IMR-90 (cell line): ENCODE measurements at regions not wholly inside any gene's neighbourhood (a gene's known extent, or its start where the extent isn't known, plus 50 kb on each side); places are given as distances from the start of the nearest gene placed in this dataset.

Experiments used
- ATAC-seq: fragments of 200-7000 bp; cut with Tn5 transposase; 2 replicates; pipeline ENCODE4 v1.9.1; 2020; ENCODE audit warnings: low read depth, mild to moderate bottlenecking, moderate library complexity
- BruUV-seq: library from RNA; stranded (reverse); fragments of 400-500 nt; replicated peaks from 2 replicates; lab custom pipeline; 2021; lab: Mats Ljungman, UMichigan
- CTCF ChIA-PET: fragments of 300-600 bp; formaldehyde crosslinking; extraction: SDS; loops from one replicate; lab custom pipeline; 2021; ENCODE audit warnings: antibody characterized with exemption; lab: Yijun Ruan, JAX
- POLR2A ChIA-PET: fragments of 300-600 bp; sonication (Branson Sonifier 250); formaldehyde crosslinking; loops from one replicate; lab custom pipeline; 2022; ENCODE audit warnings: antibody characterized with exemption; ENCODE audit not compliant: unreplicated experiment; lab: Charles Lee
- DNase-seq: peaks from one replicate; pipeline ENCODE4 v3.0.0; 2013
- H2AFZ ChIP-seq: replicated peaks from 2 replicates; pipeline ENCODE3; 2013; ENCODE audit warnings: low read length, mild to moderate bottlenecking; ENCODE audit not compliant: poor library complexity
- H2AK5ac ChIP-seq: 2 replicates; pipeline ENCODE4 v1.6.1; 2013; ENCODE audit warnings: low read depth, low read length, inconsistent platforms
- H2AK9ac ChIP-seq: replicated peaks from 2 replicates; pipeline ENCODE3; 2013; ENCODE audit warnings: mild to moderate bottlenecking, low read depth, low read length, moderate library complexity; ENCODE audit not compliant: poor library complexity
- H2BK120ac ChIP-seq: 2 replicates; pipeline ENCODE4 v1.6.1; 2013; ENCODE audit warnings: low read depth, low read length, inconsistent platforms
- H2BK15ac ChIP-seq: 3 replicates; pipeline ENCODE4 v1.6.1; 2013; ENCODE audit warnings: low read depth, low read length, inconsistent platforms
- H2BK20ac ChIP-seq: 2 replicates; pipeline ENCODE4 v1.6.1; 2013; ENCODE audit warnings: low read depth, mild to moderate bottlenecking, inconsistent platforms, low read length, moderate library complexity
- H2BK5ac ChIP-seq: 2 replicates; pipeline ENCODE4 v1.6.1; 2013; ENCODE audit warnings: mild to moderate bottlenecking, low read depth, low read length, inconsistent platforms; ENCODE audit not compliant: poor library complexity, severe bottlenecking
- H3K14ac ChIP-seq: replicated peaks from 2 replicates; pipeline ENCODE4 v1.6.1; 2013; ENCODE audit warnings: low read depth, low read length, inconsistent platforms
- H3K18ac ChIP-seq: 2 replicates; pipeline ENCODE4 v1.6.1; 2013; ENCODE audit warnings: low read depth, low read length, control low read depth
- H3K23ac ChIP-seq: 2 replicates; pipeline ENCODE4 v1.6.1; 2013; ENCODE audit warnings: low read depth, low read length, inconsistent platforms
- H3K27ac ChIP-seq: 2 replicates; pipeline ENCODE4 v1.5.1; 2013; ENCODE audit warnings: mild to moderate bottlenecking, control low read depth, low read length; ENCODE audit not compliant: insufficient read depth
- H3K27me3 ChIP-seq: 2 replicates; pipeline ENCODE4 v1.6.1; 2013; ENCODE audit warnings: low read length; ENCODE audit not compliant: control insufficient read depth, insufficient read depth
- H3K36me3 ChIP-seq: 2 replicates; pipeline ENCODE4 v1.6.1; 2013; ENCODE audit warnings: low read length, mixed read lengths; ENCODE audit not compliant: control insufficient read depth, insufficient read depth
- H3K4ac ChIP-seq: 2 replicates; pipeline ENCODE4 v1.6.1; 2013; ENCODE audit warnings: low read depth, low read length, inconsistent platforms
- H3K4me1 ChIP-seq: 2 replicates; pipeline ENCODE4 v1.6.1; 2013; ENCODE audit warnings: low read length, mixed read lengths; ENCODE audit not compliant: control insufficient read depth, insufficient read depth
- H3K4me2 ChIP-seq: 2 replicates; pipeline ENCODE4 v1.6.1; 2013; ENCODE audit warnings: low read depth, mild to moderate bottlenecking, control low read depth, low read length, moderate library complexity
- H3K4me3 ChIP-seq: 2 replicates; pipeline ENCODE4 v1.5.1; 2013; ENCODE audit warnings: low read depth, mild to moderate bottlenecking, control low read depth, low read length, moderate library complexity; ENCODE audit not compliant: insufficient read depth
- H3K56ac ChIP-seq: 2 replicates; pipeline ENCODE4 v1.6.1; 2013; ENCODE audit warnings: low read length, inconsistent platforms; ENCODE audit not compliant: insufficient read depth; ENCODE audit errors: extremely low read depth
- H3K79me1 ChIP-seq, 2 experiments: 2 replicates each; pipeline ENCODE4 v1.6.1; 2013; ENCODE audit warnings: low read length in 2 of 2, inconsistent platforms in 1 of 2, low read depth in 1 of 2
- H3K9ac ChIP-seq: 2 replicates; pipeline ENCODE4 v1.6.1; 2013; ENCODE audit warnings: low read depth, low read length, control low read depth
- H3K9me1 ChIP-seq: 2 replicates; pipeline ENCODE4 v1.6.1; 2013; ENCODE audit warnings: low read length, inconsistent platforms; ENCODE audit not compliant: insufficient read depth
- H3K9me3 ChIP-seq: 2 replicates; pipeline ENCODE4 v1.6.1; 2013; ENCODE audit warnings: low read length; ENCODE audit not compliant: control insufficient read depth, insufficient read depth
- H4K20me1 ChIP-seq: 2 replicates; pipeline ENCODE4 v1.6.1; 2013; ENCODE audit warnings: low read length, inconsistent platforms; ENCODE audit not compliant: insufficient read depth
- H4K5ac ChIP-seq: 2 replicates; pipeline ENCODE4 v1.6.1; 2013; ENCODE audit warnings: mild to moderate bottlenecking, low read depth, low read length, control low read depth
- H4K8ac ChIP-seq, 2 experiments: 2 replicates each; pipeline ENCODE4 v1.6.1; 2013; ENCODE audit warnings: low read depth in 2 of 2, low read length in 2 of 2, control low read depth in 1 of 2, inconsistent platforms in 1 of 2
- H4K91ac ChIP-seq: 2 replicates; pipeline ENCODE4 v1.6.1; 2013; ENCODE audit warnings: low read depth, low read length, inconsistent platforms; ENCODE audit not compliant: insufficient read depth
- BHLHE40 ChIP-seq: fragments of 150-350 bp; IDR thresholded peaks from 2 replicates; pipeline ENCODE4 v1.6.1; 2016; ENCODE audit warnings: mild to moderate bottlenecking, low read depth, low read length
- CEBPB ChIP-seq: IDR thresholded peaks from 2 replicates; pipeline ENCODE4 v1.6.1; 2012; ENCODE audit warnings: low read depth, low read length, improper control_type of control experiment
- ELK1 ChIP-seq: fragments of 150-350 bp; IDR thresholded peaks from 2 replicates; pipeline ENCODE4 v1.6.1; 2016; ENCODE audit warnings: low read depth, mild to moderate bottlenecking, low read length, moderate library complexity, borderline replicate concordance
- FOS ChIP-seq: fragments of 150-350 bp; IDR thresholded peaks from 2 replicates; pipeline ENCODE4 v1.6.1; 2016; ENCODE audit warnings: low read depth, low read length
- MAFK ChIP-seq: IDR thresholded peaks from 2 replicates; pipeline ENCODE4 v1.6.1; 2012; ENCODE audit warnings: low read depth, low read length, improper control_type of control experiment
- MXI1 ChIP-seq: IDR thresholded peaks from 2 replicates; pipeline ENCODE4 v1.6.1; 2012; ENCODE audit warnings: low read depth, mild to moderate bottlenecking, low read length, moderate library complexity, borderline replicate concordance
- RAD21 ChIP-seq: IDR thresholded peaks from 2 replicates; pipeline ENCODE4 v1.6.1; 2012; ENCODE audit warnings: low read length, improper control_type of control experiment
- RCOR1 ChIP-seq: IDR thresholded peaks from 2 replicates; pipeline ENCODE4 v1.6.1; 2012; ENCODE audit warnings: mild to moderate bottlenecking, low read length, improper control_type of control experiment; ENCODE audit not compliant: insufficient replicate concordance
- RFX5 ChIP-seq: IDR thresholded peaks from 2 replicates; pipeline ENCODE4 v1.8.0; 2012; ENCODE audit warnings: low read depth, mild to moderate bottlenecking, low read length, moderate library complexity
- SMC3 ChIP-seq: fragments of 150-350 bp; IDR thresholded peaks from 2 replicates; pipeline ENCODE4 v1.6.1; 2016; ENCODE audit warnings: low read depth, mild to moderate bottlenecking, antibody characterized with exemption, low read length, moderate library complexity
- WGBS, 2 experiments: methylation state at CpG; one replicate each; pipeline versions ENCODE4 v1.1.5 to v1.1.7; 2013; ENCODE audit warnings: missing lambda C conversion rate in 2 of 2; ENCODE audit not compliant: insufficient read length in 1 of 2; ENCODE audit errors: extremely low coverage in 2 of 2; 5-methylcytosine and 5-hydroxymethylcytosine counted together
- dilution Hi-C: fragments of 300-500 bp; cut with HindIII; formaldehyde crosslinking; loops from one replicate; pipeline ENCODE4 v1.14.3; 2018; ENCODE audit warnings: low sequenced_read_pairs; ENCODE audit not compliant: unreplicated experiment
- in situ Hi-C: fragments of 300-500 bp; cut with MboI; formaldehyde crosslinking; loops from 3 replicates; pipeline ENCODE4 v1.14.3; 2019; ENCODE audit warnings: low sequenced_read_pairs, inconsistent platforms, mixed read lengths
- intact Hi-C: fragments of 100-400 bp; cut with micrococcal nuclease; formaldehyde crosslinking; loops from 2 replicates; pipeline ENCODE4 v1.10.0; 2022
- TF ChIP-seq, protein P1 (sequence below): fragments of 150-350 bp; IDR thresholded peaks from 2 replicates; pipeline ENCODE4 v1.6.1; 2017; ENCODE audit warnings: mild to moderate bottlenecking, antibody characterized with exemption, low read length, low read depth

DNA sequence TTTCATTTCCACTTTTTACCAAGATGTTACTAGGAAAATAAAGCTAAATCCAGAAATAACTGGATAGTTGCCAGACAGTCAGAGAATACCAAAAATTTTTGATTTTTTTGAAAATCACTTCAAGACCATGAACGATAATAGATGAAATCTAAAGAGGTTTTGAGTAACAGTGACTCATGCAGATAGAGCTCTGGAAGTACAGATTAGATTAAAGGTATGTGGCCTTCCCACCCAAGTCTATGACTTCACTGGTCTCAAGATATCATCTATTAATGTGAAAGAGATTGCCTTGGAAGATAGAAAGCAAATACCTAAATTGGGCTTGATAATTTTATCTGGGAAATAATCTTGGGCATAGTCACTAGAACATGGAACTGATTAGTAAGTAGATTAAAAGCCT, 415.9 kb downstream of the METTL15 start (continued):
- TF ChIP-seq MXI1 (no peak), RFX5 (no peak), MAFK (no peak)

GRCh38 chr11:28521075-28521474, 412.9 kb downstream of the METTL15 start:
- H4K8ac ChIP-seq: peak overlapping the region; percentile 25 to 81; a peak in 3 of 4 replicates
- H4K5ac ChIP-seq: peak overlapping the region; percentile 8
- ATAC-seq (peak; percentile 57), DNase-seq (peak; percentile 4)
- H2AK5ac ChIP-seq: no peak overlapping the region
- TF ChIP-seq, protein P1, sequence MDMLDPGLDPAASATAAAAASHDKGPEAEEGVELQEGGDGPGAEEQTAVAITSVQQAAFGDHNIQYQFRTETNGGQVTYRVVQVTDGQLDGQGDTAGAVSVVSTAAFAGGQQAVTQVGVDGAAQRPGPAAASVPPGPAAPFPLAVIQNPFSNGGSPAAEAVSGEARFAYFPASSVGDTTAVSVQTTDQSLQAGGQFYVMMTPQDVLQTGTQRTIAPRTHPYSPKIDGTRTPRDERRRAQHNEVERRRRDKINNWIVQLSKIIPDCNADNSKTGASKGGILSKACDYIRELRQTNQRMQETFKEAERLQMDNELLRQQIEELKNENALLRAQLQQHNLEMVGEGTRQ: no peak
- no peak for TF ChIP-seq MXI1
- TF ChIP-seq MAFK: no peak
- no peak for TF ChIP-seq ELK1
- TF ChIP-seq RCOR1: no peak
- TF ChIP-seq RAD21: no peak
- TF ChIP-seq CEBPB: no peak
- TF ChIP-seq BHLHE40: no peak
- no peak for TF ChIP-seq SMC3
- no peak for TF ChIP-seq FOS
- no peaks in the 10 kb centered on the region for H4K20me1 ChIP-seq
- H2BK5ac ChIP-seq: peak overlapping the region; percentile 37
- H2BK120ac ChIP-seq: peak overlapping the region; percentile 53
- H3K9ac ChIP-seq: no peak overlapping the region
- H3K4me1 ChIP-seq: peaks cover 6% of the 10 kb centered on the region
- H3K9me3 ChIP-seq: peaks cover 7% of the 10 kb centered on the region
- dilution Hi-C loops: no loop called here
- H3K18ac ChIP-seq: peak overlapping the region; percentile 62
- peak overlapping the region; percentile 10; the same call in 1 of the 2 replicates for H3K14ac ChIP-seq
- H3K79me1 ChIP-seq: no peaks in the 10 kb centered on the region
- no peaks in the 10 kb centered on the region for H3K9me1 ChIP-seq
- H3K4me2 ChIP-seq: no peak overlapping the region
- H3K4me3 ChIP-seq: no peak overlapping the region
- no peak overlapping the region for H2AK9ac ChIP-seq
- no peaks in the 10 kb centered on the region for H3K36me3 ChIP-seq
- no peak overlapping the region for H2AFZ ChIP-seq
- H3K27ac ChIP-seq: peak overlapping the region; percentile 62; the same call in 1 of the 2 replicates
- peak overlapping the region; percentile 58; the same call in 1 of the 2 replicates for H4K91ac ChIP-seq
- no CpG with 5 or more reads among the region's 2 CpGs for WGBS, 2 experiments
- peak overlapping the region; percentile 81; the same call in 1 of the 2 replicates for H2BK20ac ChIP-seq
- H3K56ac ChIP-seq: no peak overlapping the region
- ChIA-PET CTCF (no interaction called here), POLR2A (no interaction called here)
- no peaks in the 10 kb centered on the region for H3K27me3 ChIP-seq
- intact Hi-C loops: loop anchor here (5.0 to 10.0 kb wide), 2 partner anchors 399 to 586 kb away; no protein-coding TSS in a partner anchor
- no TSS peak for BruUV-seq
- in situ Hi-C loops: no loop called here
- peak overlapping the region; percentile 83; the same call in 2 of the 3 replicates for H2BK15ac ChIP-seq
- peak overlapping the region; percentile 52; the same call in 1 of the 2 replicates for H3K23ac ChIP-seq
- H3K4ac ChIP-seq: peak overlapping the region; percentile 47; the same call in 1 of the 2 replicates
